Activated naive CD8-positive, alpha-beta T cell treated with anti-CD3 and anti-CD28 coated beads, Interleukin-2, amount 10 ng/mL, durations not matched to agents 7 days and 5 days (primary cell): ENCODE measurements at regions not wholly inside any gene's neighbourhood (a gene's known extent, or its start where the extent isn't known, plus 50 kb on each side); places are given as distances from the start of the nearest gene placed in this dataset.
A peak's percentile ranks its signal among the peaks of the same experiment; 100 is the strongest.

ENCODE experiments used
- ATAC-seq: fragments of 150-1000 bp; cut with Tn5 transposase; one replicate; pipeline ENCODE4 v1.10.0; 2021; ENCODE audit warnings: low read depth, moderate library complexity
- POLR2A ChIA-PET: fragments of 350-600 bp; sonication (Branson Sonifier 250); formaldehyde crosslinking; loops from one replicate; lab custom pipeline; 2021; ENCODE audit warnings: antibody characterized with exemption; lab: Charles Lee
- DNase-seq: peaks from one replicate; pipeline ENCODE4 v3.0.0; 2021
- H3K27ac Mint-ChIP-seq: one replicate; pipeline ENCODE4 v1.8.0; 2022; ENCODE audit warnings: mild to moderate bottlenecking, mixed read lengths
- H3K27me3 Mint-ChIP-seq: one replicate; pipeline ENCODE4 v1.8.0; 2022; ENCODE audit warnings: mild to moderate bottlenecking, moderate library complexity, mixed read lengths
- H3K36me3 Mint-ChIP-seq: one replicate; pipeline ENCODE4 v1.8.0; 2021; ENCODE audit warnings: mild to moderate bottlenecking, mixed read lengths
- H3K4me1 Mint-ChIP-seq: one replicate; pipeline ENCODE4 v1.8.0; 2021; ENCODE audit warnings: mixed read lengths
- H3K4me3 Mint-ChIP-seq: one replicate; pipeline ENCODE4 v1.8.0; 2022; ENCODE audit warnings: mild to moderate bottlenecking, moderate library complexity, mixed read lengths
- H3K9me3 Mint-ChIP-seq: one replicate; pipeline ENCODE4 v1.8.0; 2021; ENCODE audit warnings: mixed read lengths

GRCh38 chr9:96135076-96135752 lies 166.8 kb downstream of the HSD17B3 start:
- DNase-seq = no peak
- Mint-ChIP-seq H3K27me3 (no peaks in the 10 kb centered on the region), H3K36me3 (no peaks in the 10 kb centered on the region), H3K4me3 (no peak overlapping the region), H3K9me3 (peaks cover 5% of the 10 kb centered on the region), H3K27ac (no peak overlapping the region), H3K4me1 (no peaks in the 10 kb centered on the region)
- POLR2A ChIA-PET = no interaction called here
- ATAC-seq = no peak

DNA sequence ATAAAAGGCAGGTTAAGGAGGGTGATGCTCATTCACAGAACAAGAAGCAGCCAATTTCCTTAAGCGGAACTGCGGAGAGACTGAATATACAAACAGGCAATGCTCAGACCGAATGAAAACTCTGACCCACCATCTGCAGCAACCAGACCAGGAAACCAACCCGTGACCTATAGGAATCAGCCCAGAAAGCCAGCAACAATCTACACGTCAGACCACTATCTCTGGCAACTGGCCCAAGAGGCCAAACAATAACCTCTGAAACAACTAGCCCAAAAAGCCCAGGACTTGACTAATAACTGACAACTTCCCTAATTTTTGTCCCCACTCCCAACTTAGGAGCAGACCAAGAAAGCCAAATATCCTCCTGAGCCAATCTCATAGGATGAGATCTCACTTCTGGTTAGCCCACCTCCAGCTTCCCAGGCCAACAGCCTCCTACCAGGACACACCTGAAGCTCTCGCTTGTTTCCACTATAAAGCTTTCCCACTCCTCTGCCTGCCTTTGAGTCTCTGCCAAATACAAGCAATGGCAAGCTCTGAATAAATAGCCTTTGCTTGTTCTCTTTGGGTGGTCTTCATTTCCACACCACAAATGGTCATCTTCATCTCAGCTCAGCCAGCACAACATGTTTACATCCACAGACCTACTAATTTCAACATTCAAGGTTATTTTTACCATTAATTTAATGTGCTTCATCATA lies 168.5 kb downstream of the HSD17B3 start:
- Mint-ChIP-seq H3K36me3 (no peaks in the 10 kb centered on the region), H3K27me3 (no peaks in the 10 kb centered on the region), H3K9me3 (peaks cover 5% of the 10 kb centered on the region), H3K4me1 (no peaks in the 10 kb centered on the region), H3K4me3 (no peak overlapping the region), H3K27ac (no peak overlapping the region)
- POLR2A ChIA-PET = no interaction called here
- DNase-seq (no peak), ATAC-seq (no peak)

DNA sequence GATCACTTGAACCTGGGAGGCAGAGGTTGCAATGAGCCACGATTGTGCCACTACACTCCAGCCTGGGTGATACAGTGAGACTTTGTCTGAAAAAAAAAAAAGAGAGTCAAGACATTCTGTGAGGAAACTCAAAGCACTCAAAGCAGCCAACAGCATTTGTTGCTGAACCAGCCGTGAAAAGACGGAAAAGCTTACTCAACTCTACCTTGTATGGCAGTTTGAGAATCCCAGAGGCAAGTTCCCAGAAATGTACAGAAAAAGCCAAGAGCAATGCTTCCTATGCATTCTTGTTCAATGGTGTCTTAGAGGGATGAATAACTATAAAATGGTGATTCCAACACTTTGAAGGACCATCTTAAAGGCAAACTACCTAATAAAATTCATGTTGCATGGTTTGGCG lies 170.2 kb downstream of the HSD17B3 start:
- DNase-seq = no peak
- Mint-ChIP-seq H3K9me3 (peaks cover 5% of the 10 kb centered on the region), H3K4me1 (no peaks in the 10 kb centered on the region), H3K27ac (no peak overlapping the region), H3K27me3 (no peaks in the 10 kb centered on the region), H3K4me3 (no peak overlapping the region), H3K36me3 (no peaks in the 10 kb centered on the region)
- POLR2A ChIA-PET = interaction anchor here (0.7 kb wide), 1 partner anchor 297 kb away, joined by 3 read pairs; no protein-coding TSS in a partner anchor
- no peak for ATAC-seq

- no peak overlapping the region for H3K27ac Mint-ChIP-seq
- no peak overlapping the region for H3K4me3 Mint-ChIP-seq
- no peaks in the 10 kb centered on the region for H3K36me3 Mint-ChIP-seq
- H3K9me3 Mint-ChIP-seq = peaks cover 5% of the 10 kb centered on the region
- ATAC-seq = no peak
- DNase-seq = no peak
- H3K4me1 Mint-ChIP-seq = no peaks in the 10 kb centered on the region
- POLR2A ChIA-PET = no interaction called here
- no peaks in the 10 kb centered on the region for H3K27me3 Mint-ChIP-seq
These were observed 171.0 kb downstream of the HSD17B3 start for GRCh38 chr9:96130970-96131369.

GRCh38 chr9:96129747-96130146 lies 172.2 kb downstream of the HSD17B3 start:
- Mint-ChIP-seq H3K27ac (no peak overlapping the region), H3K9me3 (peaks cover 5% of the 10 kb centered on the region), H3K4me1 (no peaks in the 10 kb centered on the region), H3K4me3 (no peak overlapping the region), H3K36me3 (no peaks in the 10 kb centered on the region), H3K27me3 (no peaks in the 10 kb centered on the region)
- ATAC-seq (no peak), DNase-seq (no peak)
- POLR2A ChIA-PET = no interaction called here

DNA sequence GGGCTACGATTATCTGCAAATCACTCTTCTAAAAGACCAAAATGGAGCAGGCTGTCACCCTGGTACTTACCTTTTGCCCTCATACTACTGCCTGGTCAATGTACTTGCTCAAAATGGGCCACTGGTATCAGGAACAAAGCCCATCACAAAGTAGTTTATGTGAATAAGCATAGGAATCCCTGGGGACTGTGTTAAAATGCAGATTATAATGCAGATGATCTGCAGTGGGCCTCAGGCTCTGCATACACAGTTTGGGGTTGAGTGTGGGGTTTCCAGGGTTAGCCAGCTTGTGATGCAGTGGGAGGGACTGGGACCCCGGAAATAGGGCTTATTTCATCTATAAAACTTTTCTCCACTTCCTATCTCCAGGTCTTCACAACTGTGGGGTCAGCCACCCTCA lies 173.1 kb downstream of the HSD17B3 start:
- Mint-ChIP-seq H3K4me1 (no peaks in the 10 kb centered on the region), H3K27ac (no peak overlapping the region), H3K9me3 (peaks cover 5% of the 10 kb centered on the region), H3K36me3 (no peaks in the 10 kb centered on the region), H3K27me3 (peaks cover 2% of the 10 kb centered on the region), H3K4me3 (no peak overlapping the region)
- POLR2A ChIA-PET = no interaction called here
- DNase-seq = no peak
- ATAC-seq = no peak

- Mint-ChIP-seq H3K27ac (no peak overlapping the region), H3K9me3 (peaks cover 4% of the 10 kb centered on the region), H3K36me3 (no peaks in the 10 kb centered on the region), H3K4me1 (peaks cover 2% of the 10 kb centered on the region), H3K27me3 (peaks cover 5% of the 10 kb centered on the region), H3K4me3 (no peak overlapping the region)
- POLR2A ChIA-PET = no interaction called here
- no peak for DNase-seq
- ATAC-seq = no peak
These were observed 175.6 kb downstream of the HSD17B3 start for GRCh38 chr9:96126321-96126881.

DNA sequence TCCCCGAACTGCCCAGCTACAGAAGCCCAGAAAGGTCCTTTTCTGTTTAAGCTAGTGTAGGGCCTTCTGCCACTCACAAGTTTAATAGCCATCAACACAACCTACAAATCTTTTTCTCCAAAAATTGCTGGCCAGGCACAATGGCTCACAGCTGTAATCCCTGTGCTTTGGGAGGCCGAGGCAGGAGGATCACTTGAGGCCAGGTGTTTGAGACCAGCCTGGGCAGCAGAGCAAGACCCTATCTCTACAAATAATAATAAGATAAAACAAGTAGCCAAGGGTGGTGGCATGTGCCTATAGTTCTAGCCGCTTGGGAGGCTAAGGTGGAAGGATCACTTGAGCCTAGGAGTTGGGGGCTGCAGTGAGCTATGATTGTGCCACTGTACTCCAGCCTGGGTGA lies 176.4 kb downstream of the HSD17B3 start:
- no peak overlapping the region for H3K4me3 Mint-ChIP-seq
- POLR2A ChIA-PET = no interaction called here
- ATAC-seq = no peak
- H3K27me3 Mint-ChIP-seq = peaks cover 12% of the 10 kb centered on the region
- H3K36me3 Mint-ChIP-seq = peaks cover 2% of the 10 kb centered on the region
- no peaks in the 10 kb centered on the region for H3K9me3 Mint-ChIP-seq
- peaks cover 8% of the 10 kb centered on the region for H3K4me1 Mint-ChIP-seq
- DNase-seq = no peak
- no peak overlapping the region for H3K27ac Mint-ChIP-seq

DNA sequence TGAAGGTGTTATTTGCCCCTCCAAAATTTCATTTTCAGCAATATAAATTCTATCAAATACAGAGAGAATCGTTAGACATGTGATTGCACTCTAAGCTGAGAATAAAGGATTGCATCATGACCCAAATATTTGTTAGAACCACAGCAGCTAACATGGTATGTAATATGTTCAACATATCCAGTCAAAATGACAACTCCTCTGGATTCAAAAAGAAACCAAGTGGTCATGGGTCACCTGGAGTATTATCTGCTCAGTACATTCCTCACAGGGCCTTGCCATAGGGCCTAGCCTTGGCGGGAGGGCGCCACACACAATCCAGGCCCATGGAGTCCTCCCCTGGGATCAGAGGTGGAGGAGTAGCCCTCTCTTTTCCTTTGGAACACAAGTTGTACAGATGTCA lies 179.2 kb downstream of the HSD17B3 start:
- POLR2A ChIA-PET = interaction anchor here (0.7 kb wide), 1 partner anchor 1102 kb away, joined by 3 read pairs; no protein-coding TSS in a partner anchor
- DNase-seq = no peak
- Mint-ChIP-seq H3K36me3 (peaks cover 4% of the 10 kb centered on the region), H3K27me3 (peaks cover 20% of the 10 kb centered on the region), H3K4me3 (no peak overlapping the region), H3K27ac (no peak overlapping the region), H3K9me3 (peaks cover 6% of the 10 kb centered on the region), H3K4me1 (peaks cover 11% of the 10 kb centered on the region)
- no peak for ATAC-seq

DNA sequence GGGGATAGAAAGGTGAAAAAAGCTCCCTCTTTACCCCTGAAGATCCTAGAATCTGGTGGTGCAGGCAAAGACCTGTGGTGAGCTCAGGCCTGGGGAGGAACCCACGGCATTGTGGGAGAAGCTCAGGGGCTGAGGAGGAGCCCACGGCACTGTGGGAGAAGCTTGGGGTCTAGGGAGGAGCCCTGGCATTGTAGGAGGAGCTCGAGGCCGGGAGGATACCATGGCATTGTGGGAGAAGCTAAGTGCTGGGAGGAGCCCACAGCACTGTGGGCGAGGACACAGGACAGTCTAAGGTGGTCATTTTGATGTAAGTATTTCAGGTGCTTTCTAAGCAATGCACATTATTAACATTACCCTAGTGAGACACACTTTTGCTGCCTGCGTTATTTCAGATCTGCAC lies 179.7 kb downstream of the HSD17B3 start:
- no peak for ATAC-seq
- no peak for DNase-seq
- no peak overlapping the region for H3K27ac Mint-ChIP-seq
- POLR2A ChIA-PET = no interaction called here
- peaks cover 21% of the 10 kb centered on the region for H3K27me3 Mint-ChIP-seq
- H3K9me3 Mint-ChIP-seq = peaks cover 6% of the 10 kb centered on the region
- no peak overlapping the region for H3K4me3 Mint-ChIP-seq
- peaks cover 15% of the 10 kb centered on the region for H3K4me1 Mint-ChIP-seq
- peaks cover 4% of the 10 kb centered on the region for H3K36me3 Mint-ChIP-seq

- no peak overlapping the region for H3K4me3 Mint-ChIP-seq
- ATAC-seq = no peak
These were observed 180.8 kb downstream of the HSD17B3 start for GRCh38 chr9:96121136-96121535.

GRCh38 chr9:96117398-96118080 lies 184.4 kb downstream of the HSD17B3 start:
- POLR2A ChIA-PET = no interaction called here
- Mint-ChIP-seq H3K4me3 (no peak overlapping the region), H3K36me3 (peaks cover 4% of the 10 kb centered on the region), H3K4me1 (peaks cover 20% of the 10 kb centered on the region), H3K27ac (peak overlapping the region; percentile 28), H3K27me3 (peaks cover 30% of the 10 kb centered on the region), H3K9me3 (peaks cover 6% of the 10 kb centered on the region)
- ATAC-seq = peak; percentile 72
- DNase-seq = no peak

More at GRCh38 chr9:96121136-96121535, 180.8 kb downstream of the HSD17B3 start:
- no peak for DNase-seq
- H3K4me1 Mint-ChIP-seq = peaks cover 18% of the 10 kb centered on the region
- peaks cover 25% of the 10 kb centered on the region for H3K27me3 Mint-ChIP-seq
- POLR2A ChIA-PET = no interaction called here
- no peak overlapping the region for H3K27ac Mint-ChIP-seq
- H3K9me3 Mint-ChIP-seq = peaks cover 6% of the 10 kb centered on the region
- H3K36me3 Mint-ChIP-seq = peaks cover 4% of the 10 kb centered on the region

DNA sequence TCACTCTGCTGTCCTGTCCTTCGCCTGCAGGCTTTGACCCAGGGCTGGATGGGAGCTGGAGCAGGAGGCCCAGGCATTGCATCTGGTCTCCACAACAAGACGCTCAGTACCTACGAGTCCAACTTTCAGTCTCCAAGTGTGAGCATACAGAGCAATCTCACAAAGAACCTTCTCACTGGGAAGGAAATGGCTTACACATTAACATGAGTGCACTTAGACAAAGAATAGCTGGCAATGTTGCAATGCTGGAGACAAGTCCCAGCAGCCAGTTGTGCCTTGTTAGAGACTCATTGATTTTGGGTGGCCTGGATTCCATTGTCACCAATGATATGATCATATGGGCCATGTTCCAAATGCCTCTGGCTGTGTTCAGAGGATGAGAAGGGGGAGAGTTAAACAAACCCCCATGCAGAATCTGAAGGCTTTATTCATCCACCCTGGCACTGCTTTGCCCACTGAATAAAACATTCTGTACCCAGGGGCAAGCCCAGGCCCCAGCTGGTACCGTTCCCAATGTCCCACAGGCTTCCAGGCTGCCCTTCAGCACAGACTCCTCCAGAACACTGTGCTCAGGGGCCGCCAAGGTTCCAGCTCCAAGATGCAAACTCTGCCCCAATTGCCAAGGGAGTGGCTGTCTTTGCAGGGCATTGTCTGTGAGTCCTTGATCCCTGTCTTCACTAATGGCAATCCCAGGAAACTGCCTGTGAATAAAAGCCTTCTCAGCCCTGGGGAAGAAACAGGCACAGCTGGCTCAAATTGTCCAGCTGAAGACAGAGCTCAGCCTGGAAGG lies 185.5 kb downstream of the HSD17B3 start:
- POLR2A ChIA-PET = no interaction called here
- H3K27ac Mint-ChIP-seq = no peak overlapping the region
- H3K4me1 Mint-ChIP-seq = peaks cover 18% of the 10 kb centered on the region
- peaks cover 33% of the 10 kb centered on the region for H3K27me3 Mint-ChIP-seq
- no peak for ATAC-seq
- peaks cover 6% of the 10 kb centered on the region for H3K9me3 Mint-ChIP-seq
- no peak overlapping the region for H3K4me3 Mint-ChIP-seq
- DNase-seq = no peak
- peaks cover 4% of the 10 kb centered on the region for H3K36me3 Mint-ChIP-seq
